Trophoblast cell (in vitro differentiated cells and primary cell): ENCODE measurements at regions not wholly inside any gene's neighbourhood (a gene's known extent, or its start where the extent isn't known, plus 50 kb on each side); places are given as distances from the start of the nearest gene placed in this dataset.

Source experiments
- DNase-seq, 2 donors: peaks; one replicate each; pipeline ENCODE4 v3.0.0-alpha.2; 2016
- H2AFZ ChIP-seq: 2 replicates; pipeline ENCODE4 v1.6.1; 2013; ENCODE audit warnings: low read length, moderate library complexity, mild to moderate bottlenecking; ENCODE audit not compliant: insufficient read depth, poor library complexity
- H2AK5ac ChIP-seq: 2 replicates; pipeline ENCODE4 v1.6.1; 2013; ENCODE audit warnings: mild to moderate bottlenecking, low read length
- H2BK120ac ChIP-seq: 2 replicates; pipeline ENCODE4 v1.6.1; 2013; ENCODE audit warnings: low read length, mild to moderate bottlenecking, moderate library complexity; ENCODE audit not compliant: insufficient read depth, poor library complexity
- H2BK12ac ChIP-seq: 2 replicates; pipeline ENCODE4 v1.6.1; 2013; ENCODE audit warnings: mild to moderate bottlenecking, low read length, moderate library complexity
- H2BK5ac ChIP-seq: 2 replicates; pipeline ENCODE4 v1.6.1; 2013; ENCODE audit warnings: low read length, low read depth, moderate library complexity, mild to moderate bottlenecking; ENCODE audit not compliant: poor library complexity
- H3K14ac ChIP-seq: 2 replicates; pipeline ENCODE4 v1.6.1; 2013; ENCODE audit warnings: mild to moderate bottlenecking, low read length
- H3K18ac ChIP-seq: 2 replicates; pipeline ENCODE4 v1.6.1; 2013; ENCODE audit warnings: mild to moderate bottlenecking, low read length
- H3K23ac ChIP-seq: 2 replicates; pipeline ENCODE4 v1.6.1; 2013; ENCODE audit warnings: low read length
- H3K27ac ChIP-seq: 2 replicates; pipeline ENCODE4 v1.5.1; 2013; ENCODE audit warnings: low read depth, mild to moderate bottlenecking, inconsistent platforms, low read length, moderate library complexity
- H3K27me3 ChIP-seq: 2 replicates; pipeline ENCODE4 v1.6.1; 2013; ENCODE audit warnings: inconsistent platforms, mild to moderate bottlenecking, low read length, moderate library complexity; ENCODE audit not compliant: insufficient read depth
- H3K36me3 ChIP-seq, 2 experiments: 1 replicate in 1 of 2; 2 replicates in 1 of 2; pipeline ENCODE4 v1.6.1; 2013; ENCODE audit warnings: low read length in 2 of 2, mild to moderate bottlenecking in 2 of 2, moderate library complexity in 1 of 2; ENCODE audit not compliant: insufficient read depth in 2 of 2, control insufficient read depth in 1 of 2
- H3K4ac ChIP-seq: 2 replicates; pipeline ENCODE4 v1.6.1; 2013; ENCODE audit warnings: low read depth, mild to moderate bottlenecking, low read length, moderate library complexity
- H3K4me1 ChIP-seq, 2 experiments: 1 replicate in 1 of 2; 2 replicates in 1 of 2; pipeline ENCODE4 v1.6.1; 2013; ENCODE audit warnings: low read length in 2 of 2, mild to moderate bottlenecking in 2 of 2, moderate library complexity in 1 of 2; ENCODE audit not compliant: insufficient read depth in 2 of 2, control insufficient read depth in 1 of 2
- H3K4me2 ChIP-seq: 2 replicates; pipeline ENCODE4 v1.6.1; 2013; ENCODE audit warnings: inconsistent platforms, mild to moderate bottlenecking, low read length, moderate library complexity
- H3K4me3 ChIP-seq: 2 replicates; pipeline ENCODE4 v1.5.1; 2013; ENCODE audit warnings: mild to moderate bottlenecking, low read depth, low read length, inconsistent platforms
- H3K79me1 ChIP-seq: one replicate; pipeline ENCODE4 v1.6.1; 2013; ENCODE audit warnings: low read length
- H3K79me2 ChIP-seq: 2 replicates; pipeline ENCODE4 v1.6.1; 2013; ENCODE audit warnings: low read length, mild to moderate bottlenecking; ENCODE audit not compliant: control insufficient read depth, insufficient read depth, poor library complexity
- H3K9ac ChIP-seq: 2 replicates; pipeline ENCODE4 v1.6.1; 2013; ENCODE audit warnings: mild to moderate bottlenecking, low read length
- H3K9me3 ChIP-seq: 2 replicates; pipeline ENCODE4 v1.6.1; 2013; ENCODE audit warnings: low read depth, mild to moderate bottlenecking, control low read depth, inconsistent platforms, low read length; ENCODE audit not compliant: insufficient read depth
- H4K12ac ChIP-seq: 2 replicates; pipeline ENCODE4 v1.6.1; 2013; ENCODE audit warnings: low read depth, mild to moderate bottlenecking, low read length, moderate library complexity
- H4K8ac ChIP-seq: 2 replicates; pipeline ENCODE4 v1.6.1; 2013; ENCODE audit warnings: low read depth, mild to moderate bottlenecking, low read length, moderate library complexity
- H4K91ac ChIP-seq: one replicate; pipeline ENCODE4 v1.6.1; 2013; ENCODE audit warnings: low read depth, mild to moderate bottlenecking, low read length, moderate library complexity
- WGBS: extraction: QIAGEN DNeasy Blood & Tissue Kit; methylation state at CpG from one replicate; pipeline ENCODE4 v1.1.7; 2013; ENCODE audit warnings: missing lambda C conversion rate; ENCODE audit not compliant: insufficient read length, insufficient coverage; ENCODE audit errors: extremely low coverage; 5-methylcytosine and 5-hydroxymethylcytosine counted together

GRCh38 chr6:7475081-7475480 lies 66.4 kb upstream of the DSP start:
- no peak overlapping the region for H4K12ac ChIP-seq
- no peaks in the 10 kb centered on the region for H3K36me3 ChIP-seq
- no peak overlapping the region for H3K4ac ChIP-seq
- no peak overlapping the region for H2BK120ac ChIP-seq
- H4K8ac ChIP-seq: no peak overlapping the region
- H3K27ac ChIP-seq: no peak overlapping the region
- no peak overlapping the region for H3K14ac ChIP-seq
- H3K27me3 ChIP-seq: no peaks in the 10 kb centered on the region
- H2AFZ ChIP-seq: no peak overlapping the region
- H3K9me3 ChIP-seq: no peaks in the 10 kb centered on the region
- H4K91ac ChIP-seq: no peak overlapping the region
- H3K79me1 ChIP-seq: peaks cover 1% of the 10 kb centered on the region
- no peak overlapping the region for H3K18ac ChIP-seq
- DNase-seq: no peak
- no peak overlapping the region for H2AK5ac ChIP-seq
- WGBS: no CpG with 5 or more reads among the region's 5 CpGs
- no peak overlapping the region for H3K4me3 ChIP-seq
- H3K4me2 ChIP-seq: no peak overlapping the region
- no peak overlapping the region for H3K23ac ChIP-seq
- H2BK5ac ChIP-seq: no peak overlapping the region
- H3K4me1 ChIP-seq: peaks cover 3 to 4% of the 10 kb centered on the region in 2 experiments
- H3K79me2 ChIP-seq: no peaks in the 10 kb centered on the region
- no peak overlapping the region for H3K9ac ChIP-seq
- no peak overlapping the region for H2BK12ac ChIP-seq

- Histone ChIP-seq H3K27me3 (no peaks in the 10 kb centered on the region), H4K12ac (no peak overlapping the region), H3K36me3 (no peaks in the 10 kb centered on the region), H2BK120ac (no peak overlapping the region), H3K79me2 (no peaks in the 10 kb centered on the region), H3K4ac (no peak overlapping the region), H4K8ac (peak overlapping the region; percentile 4), H3K18ac (no peak overlapping the region), H2BK5ac (no peak overlapping the region), H3K9ac (no peak overlapping the region), H2AK5ac (no peak overlapping the region), H3K14ac (no peak overlapping the region), H3K27ac (no peak overlapping the region), H3K4me3 (no peak overlapping the region), H3K4me1 (peaks cover 3 to 4% of the 10 kb centered on the region in 2 experiments), H3K4me2 (no peak overlapping the region), H3K79me1 (no peaks in the 10 kb centered on the region), H2AFZ (peak overlapping the region; percentile 87), H4K91ac (no peak overlapping the region), H3K23ac (no peak overlapping the region), H3K9me3 (peaks cover 4% of the 10 kb centered on the region), H2BK12ac (no peak overlapping the region)
- peak; percentile 32 to 56 for DNase-seq
- WGBS: no CpG with 5 or more reads among the region's 12 CpGs
Measured at GRCh38 chr6:7479801-7480266, 61.6 kb upstream of the DSP start.

GRCh38 chr6:7484666-7485065 lies 56.8 kb upstream of the DSP start:
- H2AFZ ChIP-seq: no peak overlapping the region
- no peaks in the 10 kb centered on the region for H3K79me2 ChIP-seq
- H3K14ac ChIP-seq: no peak overlapping the region
- H3K36me3 ChIP-seq: no peaks in the 10 kb centered on the region
- H3K4me1 ChIP-seq: peaks cover 3 to 4% of the 10 kb centered on the region in 2 experiments
- no peaks in the 10 kb centered on the region for H3K79me1 ChIP-seq
- DNase-seq: no peak
- no peak overlapping the region for H3K27ac ChIP-seq
- H2AK5ac ChIP-seq: no peak overlapping the region
- no peak overlapping the region for H2BK120ac ChIP-seq
- no peak overlapping the region for H2BK5ac ChIP-seq
- H4K8ac ChIP-seq: no peak overlapping the region
- no peaks in the 10 kb centered on the region for H3K27me3 ChIP-seq
- no peak overlapping the region for H3K4ac ChIP-seq
- H3K4me2 ChIP-seq: no peak overlapping the region
- H2BK12ac ChIP-seq: no peak overlapping the region
- no peak overlapping the region for H3K4me3 ChIP-seq
- H3K9ac ChIP-seq: no peak overlapping the region
- peaks cover 4% of the 10 kb centered on the region for H3K9me3 ChIP-seq
- H3K18ac ChIP-seq: no peak overlapping the region
- no peak overlapping the region for H4K91ac ChIP-seq
- H3K23ac ChIP-seq: no peak overlapping the region
- no peak overlapping the region for H4K12ac ChIP-seq

- H4K8ac ChIP-seq: no peak overlapping the region
- no peaks in the 10 kb centered on the region for H3K79me1 ChIP-seq
- no peak overlapping the region for H3K9ac ChIP-seq
- H2AK5ac ChIP-seq: no peak overlapping the region
- H3K36me3 ChIP-seq: no peaks in the 10 kb centered on the region
- no peak for DNase-seq
- no peak overlapping the region for H3K4ac ChIP-seq
- H2BK5ac ChIP-seq: no peak overlapping the region
- no CpG with 5 or more reads among the region's 3 CpGs for WGBS
- H4K91ac ChIP-seq: no peak overlapping the region
- H3K27me3 ChIP-seq: no peaks in the 10 kb centered on the region
- no peaks in the 10 kb centered on the region for H3K79me2 ChIP-seq
- H3K4me1 ChIP-seq: no peaks in the 10 kb centered on the region
- H2BK120ac ChIP-seq: no peak overlapping the region
- H3K23ac ChIP-seq: no peak overlapping the region
- no peak overlapping the region for H3K27ac ChIP-seq
- no peak overlapping the region for H3K4me3 ChIP-seq
- H3K4me2 ChIP-seq: no peak overlapping the region
- H3K18ac ChIP-seq: no peak overlapping the region
- no peak overlapping the region for H2AFZ ChIP-seq
- H4K12ac ChIP-seq: no peak overlapping the region
- H3K9me3 ChIP-seq: no peaks in the 10 kb centered on the region
- no peak overlapping the region for H2BK12ac ChIP-seq
- no peak overlapping the region for H3K14ac ChIP-seq
Measured at GRCh38 chr6:7486951-7487350, 54.5 kb upstream of the DSP start.
